Putamen (tissue), 1 donor: ENCODE measurements at regions not wholly inside any gene's neighbourhood (a gene's known extent, or its start where the extent isn't known, plus 50 kb on each side); places are given as distances from the start of the nearest gene placed in this dataset.
A peak's percentile ranks its signal among the peaks of the same experiment; 100 is the strongest.
"Not testable (repeated sequence)": the region's sequence is repeated elsewhere in the genome, so short reads cannot be mapped to it uniquely, and the experiment has no call there.

Source experiments
- DNase-seq: peaks from one replicate; pipeline ENCODE4 v3.0.0-alpha.2; 2016; ENCODE audit warnings: low spot score

GRCh38 chr12:105882404-105882803, 256.4 kb downstream of the NUAK1 start:
- DNase-seq, result peak; percentile 81

GRCh38 chr12:105887131-105887530, 251.6 kb downstream of the NUAK1 start:
- no peak for DNase-seq

- no peak for DNase-seq
Observed at GRCh38 chr12:105888696-105889095, 250.1 kb downstream of the NUAK1 start.

GRCh38 chr12:105892362-105892910, 246.3 kb downstream of the NUAK1 start:
- no peak for DNase-seq

- not testable (repeated sequence) for DNase-seq
Observed at GRCh38 chr12:105895197-105895832, 243.4 kb downstream of the NUAK1 start.

- no peak for DNase-seq
Observed at GRCh38 chr12:105897311-105897725, 241.4 kb downstream of the NUAK1 start.

GRCh38 chr12:105898271-105898670, 240.5 kb downstream of the NUAK1 start:
- DNase-seq, result not testable (repeated sequence)

GRCh38 chr12:105899589-105899988, 239.2 kb downstream of the NUAK1 start:
- no peak for DNase-seq

- no peak for DNase-seq
Observed at GRCh38 chr12:105906561-105906960, 232.2 kb downstream of the NUAK1 start.

GRCh38 chr12:105907982-105908381, 230.8 kb downstream of the NUAK1 start:
- DNase-seq, result no peak

- no peak for DNase-seq
Observed at GRCh38 chr12:105910030-105910429, 228.7 kb downstream of the NUAK1 start.

- no peak for DNase-seq
Observed at GRCh38 chr12:105911966-105912365, 226.8 kb downstream of the NUAK1 start.

- no peak for DNase-seq
Observed at GRCh38 chr12:105912882-105913678, 225.7 kb downstream of the NUAK1 start.

GRCh38 chr12:105915997-105916759, 222.6 kb downstream of the NUAK1 start:
- DNase-seq, result no peak

GRCh38 chr12:105916760-105917039, 222.1 kb downstream of the NUAK1 start:
- DNase-seq, result no peak

GRCh38 chr12:105920161-105920684, 218.5 kb downstream of the NUAK1 start:
- peak; percentile 42 for DNase-seq

- no peak for DNase-seq
Observed at GRCh38 chr12:105921055-105921454, 217.7 kb downstream of the NUAK1 start.

- DNase-seq, result peak; percentile 40
Observed at GRCh38 chr12:105921872-105922669, 216.7 kb downstream of the NUAK1 start.

GRCh38 chr12:105922670-105923102, 216.1 kb downstream of the NUAK1 start:
- peak; percentile 8 for DNase-seq

GRCh38 chr12:105924526-105925208, 214.1 kb downstream of the NUAK1 start:
- no peak for DNase-seq

- DNase-seq, result no peak
Observed at GRCh38 chr12:105927564-105927963, 211.2 kb downstream of the NUAK1 start.
